Liver (tissue), 7 donors: ENCODE measurements at regions not wholly inside any gene's neighbourhood (a gene's known extent, or its start where the extent isn't known, plus 50 kb on each side); places are given as distances from the start of the nearest gene placed in this dataset.
"Not testable (repeated sequence)": the region's sequence is repeated elsewhere in the genome, so short reads cannot be mapped to it uniquely, and the experiment has no call there.

Experiments
- DNase-seq: peaks from one replicate; pipeline ENCODE4 v3.0.0-alpha.2; 2017; ENCODE audit warnings: low spot score
- H3K27ac ChIP-seq, 2 donors: one replicate each; pipeline ENCODE4 v1.7.0; 2013; ENCODE audit warnings: inconsistent platforms in 2 of 2, low read length in 2 of 2, control low read depth in 1 of 2, low read depth in 1 of 2, mild to moderate bottlenecking in 1 of 2
- H3K27me3 ChIP-seq, 4 donors: one replicate each; pipeline versions ENCODE4 v1.6.1 to v1.7.0; 2013; ENCODE audit warnings: low read length in 3 of 4, inconsistent platforms in 1 of 4, mild to moderate bottlenecking in 1 of 4, moderate library complexity in 1 of 4; ENCODE audit not compliant: control insufficient read depth in 4 of 4, insufficient read depth in 4 of 4
- H3K36me3 ChIP-seq, 4 donors: one replicate each; pipeline versions ENCODE4 v1.6.1 to v1.7.0; 2013; ENCODE audit warnings: low read length in 3 of 4, mild to moderate bottlenecking in 3 of 4, low read depth in 1 of 4, moderate library complexity in 1 of 4; ENCODE audit not compliant: control insufficient read depth in 4 of 4, insufficient read depth in 3 of 4
- H3K4me1 ChIP-seq, 4 donors: one replicate each; pipeline versions ENCODE4 v1.6.1 to v1.7.0; 2013; ENCODE audit warnings: low read length in 3 of 4, mild to moderate bottlenecking in 3 of 4, moderate library complexity in 1 of 4; ENCODE audit not compliant: control insufficient read depth in 4 of 4, insufficient read depth in 4 of 4
- H3K4me3 ChIP-seq, 3 donors: one replicate each; pipeline versions ENCODE4 v1.6.1 to v1.7.0; 2013; ENCODE audit warnings: low read length in 3 of 3, control low read depth in 1 of 3, low read depth in 1 of 3, mild to moderate bottlenecking in 1 of 3
- H3K9ac ChIP-seq, 2 donors: one replicate each; pipeline ENCODE4 v1.7.0; 2013; ENCODE audit warnings: low read length in 2 of 2, mild to moderate bottlenecking in 2 of 2, moderate library complexity in 2 of 2, control low read depth in 1 of 2, low read depth in 1 of 2
- H3K9me3 ChIP-seq, 4 donors: one replicate each; pipeline versions ENCODE4 v1.6.1 to v1.7.0; 2013; ENCODE audit warnings: low read length in 3 of 4; ENCODE audit not compliant: control insufficient read depth in 4 of 4
- ATF3 ChIP-seq: IDR thresholded peaks from 2 replicates; pipeline ENCODE4 v1.6.1; 2016; ENCODE audit warnings: antibody characterized with exemption
- FOXA2 ChIP-seq: IDR thresholded peaks from 2 replicates; pipeline ENCODE4 v1.6.1; 2016; ENCODE audit warnings: antibody characterized with exemption
- HNF4A ChIP-seq, 2 donors: conservative IDR thresholded peaks; 2 replicates each; pipeline ENCODE4 v1.6.1; 2016; ENCODE audit warnings: antibody characterized with exemption in 2 of 2, mild to moderate bottlenecking in 2 of 2
- HNF4G ChIP-seq: IDR thresholded peaks from 2 replicates; pipeline ENCODE4 v1.6.1; 2016; ENCODE audit warnings: antibody characterized with exemption
- MAX ChIP-seq: IDR thresholded peaks from 2 replicates; pipeline ENCODE4 v1.6.1; 2016; ENCODE audit warnings: antibody characterized with exemption
- NR2F2 ChIP-seq: IDR thresholded peaks from 2 replicates; pipeline ENCODE4 v1.6.1; 2016; ENCODE audit warnings: antibody characterized with exemption
- RAD21 ChIP-seq, 2 donors: IDR thresholded peaks; 2 replicates each; pipeline ENCODE4 v1.6.1; 2016; ENCODE audit warnings: antibody characterized with exemption in 2 of 2, mild to moderate bottlenecking in 2 of 2
- RXRA ChIP-seq, 2 donors: IDR thresholded peaks; 2 replicates each; pipeline ENCODE4 v1.6.1; 2017 to 2018; ENCODE audit warnings: antibody characterized with exemption in 2 of 2, mild to moderate bottlenecking in 1 of 2
- TAF1 ChIP-seq: conservative IDR thresholded peaks from 2 replicates; pipeline ENCODE4 v1.6.1; 2016; ENCODE audit warnings: antibody characterized with exemption, mild to moderate bottlenecking
- ZBTB33 ChIP-seq: IDR thresholded peaks from 2 replicates; pipeline ENCODE4 v1.6.1; 2016; ENCODE audit warnings: antibody characterized with exemption
- WGBS: extraction: QIAGEN DNeasy Blood & Tissue Kit; methylation state at CpG from one replicate; pipeline ENCODE4 v1.1.7; 2013; 5-methylcytosine and 5-hydroxymethylcytosine counted together
- donor health status: healthy.
- donor health status: healthy.
- donor health status: healthy.
- donor health status: healthy.

- H3K9me3 ChIP-seq = peaks cover 0 to 2% (median 0%) of the 10 kb centered on the region in 4 donors
- H3K4me1 ChIP-seq = no peaks in the 10 kb centered on the region
- H3K27ac ChIP-seq = no peak overlapping the region
- no peak overlapping the region for H3K9ac ChIP-seq
- no peak for DNase-seq
- H3K27me3 ChIP-seq = no peaks in the 10 kb centered on the region
- no peak overlapping the region for H3K4me3 ChIP-seq
- H3K36me3 ChIP-seq = no peaks in the 10 kb centered on the region
- TF ChIP-seq HNF4G = no peak
- TF ChIP-seq NR2F2 = no peak
- no peak for TF ChIP-seq FOXA2
- TF ChIP-seq ZBTB33 = no peak
- TF ChIP-seq ATF3 = no peak
Measured at GRCh38 chr2:160756481-160756880, 262.9 kb upstream of the RBMS1 start.

GRCh38 chr2:160762493-160763128 is 269.0 kb upstream of the RBMS1 start:
- WGBS = 88% methylated on average over 26 of the region's 26 CpGs
- not testable (repeated sequence) for H3K27me3 ChIP-seq, H3K27ac ChIP-seq, DNase-seq, H3K9me3 ChIP-seq, H3K4me3 ChIP-seq, H3K9ac ChIP-seq, H3K4me1 ChIP-seq, H3K36me3 ChIP-seq

GRCh38 chr2:160783474-160783873 is 289.9 kb upstream of the RBMS1 start:
- DNase-seq = no peak
- TF ChIP-seq MAX = no peak
- no peak for TF ChIP-seq RXRA (IDR thresholded peaks at IDR 0.05)
- no peak for TF ChIP-seq NR2F2
- no peak for TF ChIP-seq RAD21 (IDR thresholded peaks at IDR 0.05)
- H3K9me3 ChIP-seq = peaks cover 0 to 1% (median under 1%) of the 10 kb centered on the region in 4 donors

GRCh38 chr2:160784034-160784433 is 290.4 kb upstream of the RBMS1 start:
- no peaks in the 10 kb centered on the region for H3K4me1 ChIP-seq
- no peak for TF ChIP-seq NR2F2
- no peak for TF ChIP-seq TAF1
- TF ChIP-seq HNF4A (conservative IDR thresholded peaks at IDR 0.05) = no peak
- 83% methylated on average over 3 of the region's 3 CpGs for WGBS
- no peaks in the 10 kb centered on the region for H3K27me3 ChIP-seq
- H3K9ac ChIP-seq = no peak overlapping the region
- no peaks in the 10 kb centered on the region for H3K36me3 ChIP-seq
- no peaks in the 10 kb centered on the region for H3K9me3 ChIP-seq
- DNase-seq = no peak
- H3K27ac ChIP-seq = no peak overlapping the region
- H3K4me3 ChIP-seq = no peak overlapping the region

More at GRCh38 chr2:160783474-160783873, 289.9 kb upstream of the RBMS1 start:
- no peaks in the 10 kb centered on the region for H3K36me3 ChIP-seq
- no peak overlapping the region for H3K4me3 ChIP-seq
- H3K9ac ChIP-seq = no peak overlapping the region
- H3K27ac ChIP-seq = no peak overlapping the region
- H3K4me1 ChIP-seq = no peaks in the 10 kb centered on the region
- H3K27me3 ChIP-seq = peaks cover 0 to under 1% (median 0%) of the 10 kb centered on the region in 4 donors
